H9 (cell line): ENCODE measurements at regions not wholly inside any gene's neighbourhood (a gene's known extent, or its start where the extent isn't known, plus 50 kb on each side); places are given as distances from the start of the nearest gene placed in this dataset.

Experiments used
- DNase-seq: peaks from one replicate; pipeline ENCODE4 v3.0.0-alpha.2; 2017
- H2AFZ ChIP-seq: one replicate; pipeline ENCODE4 v1.6.1; 2013; ENCODE audit warnings: mild to moderate bottlenecking, low read length, control low read depth, moderate library complexity
- H2AK5ac ChIP-seq: 2 replicates; pipeline ENCODE4 v1.6.1; 2013; ENCODE audit warnings: low read length, control low read depth, mixed read lengths; ENCODE audit not compliant: insufficient read length
- H2BK120ac ChIP-seq: one replicate; pipeline ENCODE4 v1.6.1; 2013; ENCODE audit warnings: low read depth, mild to moderate bottlenecking, low read length, control low read depth, inconsistent platforms; ENCODE audit not compliant: poor library complexity, severe bottlenecking
- H2BK12ac ChIP-seq: 2 replicates; pipeline ENCODE4 v1.6.1; 2013; ENCODE audit warnings: low read length, control low read depth, mixed read lengths, low read depth; ENCODE audit not compliant: insufficient read length
- H2BK15ac ChIP-seq: 2 replicates; pipeline ENCODE4 v1.6.1; 2013; ENCODE audit warnings: low read depth, low read length, control low read depth
- H2BK20ac ChIP-seq: one replicate; pipeline ENCODE4 v1.6.1; 2013; ENCODE audit warnings: low read depth, mild to moderate bottlenecking, low read length, control low read depth, inconsistent platforms; ENCODE audit not compliant: poor library complexity, severe bottlenecking
- H2BK5ac ChIP-seq: 2 replicates; pipeline ENCODE4 v1.6.1; 2013; ENCODE audit warnings: low read length, control low read depth, mixed read lengths; ENCODE audit not compliant: insufficient read length
- H3K14ac ChIP-seq: 2 replicates; pipeline ENCODE4 v1.6.1; 2013; ENCODE audit warnings: low read length, control low read depth; ENCODE audit not compliant: insufficient read depth
- H3K18ac ChIP-seq: 2 replicates; pipeline ENCODE4 v1.6.1; 2013; ENCODE audit warnings: low read depth, mild to moderate bottlenecking, mixed read lengths, low read length, control low read depth; ENCODE audit not compliant: insufficient read length
- H3K23ac ChIP-seq: 2 replicates; pipeline ENCODE4 v1.6.1; 2013; ENCODE audit warnings: low read length, control low read depth, mixed read lengths, low read depth; ENCODE audit not compliant: insufficient read length
- H3K23me2 ChIP-seq: 2 replicates; pipeline ENCODE4 v1.6.1; 2013; ENCODE audit warnings: low read depth, mild to moderate bottlenecking, mixed read lengths, low read length, control low read depth; ENCODE audit not compliant: insufficient read length, poor library complexity, severe bottlenecking
- H3K27ac ChIP-seq: 2 replicates; pipeline ENCODE4 v1.5.1; 2013; ENCODE audit warnings: low read length, control low read depth, mixed read lengths, low read depth; ENCODE audit not compliant: insufficient read length
- H3K27me3 ChIP-seq: 2 replicates; pipeline ENCODE4 v1.6.1; 2013; ENCODE audit warnings: low read length, control low read depth, inconsistent platforms; ENCODE audit not compliant: insufficient read depth
- H3K4ac ChIP-seq: 2 replicates; pipeline ENCODE4 v1.6.1; 2013; ENCODE audit warnings: low read depth, mild to moderate bottlenecking, control low read depth, inconsistent platforms, low read length, moderate library complexity
- H3K4me1 ChIP-seq: 2 replicates; pipeline ENCODE4 v1.6.1; 2013; ENCODE audit warnings: low read length, control low read depth, inconsistent platforms; ENCODE audit not compliant: insufficient read depth
- H3K4me2 ChIP-seq: 2 replicates; pipeline ENCODE4 v1.6.1; 2013; ENCODE audit warnings: low read length, control low read depth, mixed read lengths; ENCODE audit not compliant: insufficient read length, insufficient read depth
- H3K56ac ChIP-seq: 2 replicates; pipeline ENCODE4 v1.6.1; 2013; ENCODE audit warnings: low read depth, mild to moderate bottlenecking, mixed read lengths, low read length, control low read depth; ENCODE audit not compliant: insufficient read length
- H3K79me1 ChIP-seq: 2 replicates; pipeline ENCODE4 v1.6.1; 2013; ENCODE audit warnings: low read depth, mild to moderate bottlenecking, moderate library complexity, low read length, control low read depth, inconsistent platforms; ENCODE audit not compliant: insufficient read depth, poor library complexity, severe bottlenecking
- H3K79me2 ChIP-seq: 2 replicates; pipeline ENCODE4 v1.6.1; 2013; ENCODE audit warnings: low read length, control low read depth, inconsistent platforms; ENCODE audit not compliant: insufficient read depth
- H3K9ac ChIP-seq: 2 replicates; pipeline ENCODE4 v1.6.1; 2013; ENCODE audit warnings: low read length, control low read depth, mixed read lengths; ENCODE audit not compliant: insufficient read length; ENCODE audit errors: extremely low read depth
- H3K9me3 ChIP-seq: one replicate; pipeline ENCODE4 v1.6.1; 2013; ENCODE audit warnings: low read depth, low read length, inconsistent platforms; ENCODE audit not compliant: control insufficient read depth
- H3T11ph ChIP-seq: one replicate; pipeline ENCODE4 v1.6.1; 2013; ENCODE audit warnings: mild to moderate bottlenecking, low read length, control low read depth, inconsistent platforms
- H4K20me1 ChIP-seq: one replicate; pipeline ENCODE4 v1.6.1; 2013; ENCODE audit not compliant: control insufficient read depth, insufficient read length, insufficient read depth
- H4K5ac ChIP-seq: 2 replicates; pipeline ENCODE4 v1.6.1; 2013; ENCODE audit warnings: low read depth, mild to moderate bottlenecking, mixed read lengths, low read length, control low read depth; ENCODE audit not compliant: insufficient read length
- H4K8ac ChIP-seq: replicated peaks from 2 replicates; pipeline ENCODE4 v1.6.1; 2013; ENCODE audit warnings: low read length, control low read depth, mixed read lengths, low read depth; ENCODE audit not compliant: insufficient read length
- H4K91ac ChIP-seq: 2 replicates; pipeline ENCODE4 v1.6.1; 2013; ENCODE audit warnings: low read depth, mild to moderate bottlenecking, moderate library complexity, mixed read lengths, low read length, control low read depth; ENCODE audit not compliant: insufficient read length
- H3K27ac Mint-ChIP-seq, 3 experiments: 2 replicates in 2 of 3; 3 replicates in 1 of 3; pipeline ENCODE4 v1.8.0; 2020 to 2021; ENCODE audit warnings: mixed read lengths in 3 of 3, mild to moderate bottlenecking in 1 of 3, moderate library complexity in 1 of 3
- H3K27me3 Mint-ChIP-seq: 2 replicates; pipeline ENCODE4 v1.8.0; 2021; ENCODE audit warnings: low read depth, mild to moderate bottlenecking, moderate library complexity, mixed read lengths
- H3K36me3 Mint-ChIP-seq, 3 experiments: 2 replicates in 2 of 3; 3 replicates in 1 of 3; pipeline ENCODE4 v1.8.0; 2020 to 2021; ENCODE audit warnings: low read depth in 3 of 3, mixed read lengths in 3 of 3; ENCODE audit not compliant: insufficient read depth in 1 of 3
- H3K4me1 Mint-ChIP-seq, 2 experiments: 2 replicates each; pipeline ENCODE4 v1.8.0; 2020; ENCODE audit warnings: mixed read lengths in 2 of 2
- H3K4me3 Mint-ChIP-seq, 2 experiments: 2 replicates in 1 of 2; 3 replicates in 1 of 2; pipeline ENCODE4 v1.8.0; 2020 to 2021; ENCODE audit warnings: mild to moderate bottlenecking in 2 of 2, mixed read lengths in 2 of 2, moderate library complexity in 1 of 2
- H3K9me3 Mint-ChIP-seq, 2 experiments: 2 replicates in 1 of 2; 3 replicates in 1 of 2; pipeline ENCODE4 v1.8.0; 2020; ENCODE audit warnings: mild to moderate bottlenecking in 2 of 2, mixed read lengths in 2 of 2, moderate library complexity in 1 of 2
- WGBS: extraction: QIAGEN DNeasy Blood & Tissue Kit; methylation state at CpG from one replicate; pipeline ENCODE4 v1.1.7; 2013; ENCODE audit warnings: missing lambda C conversion rate, low lambda C conversion rate, mixed read lengths; ENCODE audit not compliant: insufficient read length; ENCODE audit errors: extremely low coverage; 5-methylcytosine and 5-hydroxymethylcytosine counted together
- TF ChIP-seq, protein P1 (sequence below): fragments of 200-600 bp; sonication (generic); conservative IDR thresholded peaks from 3 replicates; pipeline ENCODE4 v1.8.0; 2021; ENCODE audit warnings: antibody characterized with exemption, mild to moderate bottlenecking

DNA sequence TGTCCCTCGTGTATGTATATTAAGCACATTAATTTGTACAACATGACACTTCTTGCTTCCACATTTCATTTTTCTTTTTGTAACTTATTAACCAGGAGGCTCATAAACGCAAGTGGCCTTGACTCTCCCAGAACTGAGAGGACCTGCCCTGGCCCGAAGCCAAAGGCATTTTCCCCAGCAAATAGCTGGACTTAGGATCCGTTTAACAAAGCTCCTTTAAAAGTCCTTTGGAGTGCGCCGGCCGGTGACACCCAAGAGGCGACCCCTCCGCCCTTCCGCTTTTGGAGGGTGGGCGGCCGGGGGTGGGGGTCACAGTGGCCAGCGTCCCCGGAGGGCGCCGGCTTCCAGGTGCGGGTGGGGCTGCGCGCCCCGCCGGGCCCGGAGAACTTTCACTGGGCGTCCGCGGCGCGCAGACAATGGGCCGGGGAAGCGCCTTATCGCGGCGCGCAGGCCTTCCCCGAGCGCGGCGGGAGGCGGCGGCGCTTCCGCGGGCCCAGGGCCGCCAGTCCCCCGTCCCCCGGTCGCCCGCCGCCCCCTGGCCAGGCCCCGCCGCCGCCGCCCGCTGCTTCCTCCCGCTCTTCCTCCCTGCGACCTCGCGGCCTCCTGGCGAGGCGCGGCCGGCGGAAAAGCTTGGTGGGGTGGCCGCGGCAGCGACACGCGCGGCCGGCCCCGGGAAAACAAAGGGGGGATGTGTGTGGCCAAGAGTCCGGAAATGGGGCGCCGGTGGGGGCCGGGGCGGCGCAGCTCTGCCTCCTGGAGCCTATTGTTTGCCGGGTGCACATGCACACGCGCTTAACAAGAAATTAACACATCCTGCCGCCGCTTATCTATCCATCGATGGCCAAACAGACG lies 613.4 kb downstream of the MCTP2 start:
- H2AFZ ChIP-seq = no peak overlapping the region
- no peak overlapping the region for H3K23ac ChIP-seq
- WGBS = no CpG with 5 or more reads among the region's 83 CpGs
- no peaks in the 10 kb centered on the region for H3K79me1 ChIP-seq
- H3K4ac ChIP-seq = no peak overlapping the region
- no peaks in the 10 kb centered on the region for H3K79me2 ChIP-seq
- H3K36me3 Mint-ChIP-seq = peaks cover 9 to 24% (median 15%) of the 10 kb centered on the region in 3 experiments; a peak in 6 of 7 replicates
- peak; percentile 60 for DNase-seq
- H3K27me3 ChIP-seq = no peaks in the 10 kb centered on the region
- no peaks in the 10 kb centered on the region for H4K20me1 ChIP-seq
- peak overlapping the region; percentile 77; the same call in 1 of the 2 replicates for H3K14ac ChIP-seq
- H2BK120ac ChIP-seq = no peak overlapping the region
- peaks cover 17% of the 10 kb centered on the region for H3K27me3 Mint-ChIP-seq
- H4K8ac ChIP-seq = no peak overlapping the region
- peaks cover 20 to 26% of the 10 kb centered on the region in 2 experiments for H3K9me3 Mint-ChIP-seq
- H2BK12ac ChIP-seq = no peak overlapping the region
- no peak overlapping the region for H3K18ac ChIP-seq
- peaks cover 12 to 16% of the 10 kb centered on the region in 2 experiments for H3K4me1 Mint-ChIP-seq
- no peaks in the 10 kb centered on the region for H3K9me3 ChIP-seq
- peak overlapping the region; percentile 43 for H3K9ac ChIP-seq
- peak overlapping the region; percentile 64 to 70 for H3K4me3 Mint-ChIP-seq
- no peak overlapping the region for H2BK5ac ChIP-seq
- H4K91ac ChIP-seq = no peak overlapping the region
- H3K23me2 ChIP-seq = no peaks in the 10 kb centered on the region
- no peaks in the 10 kb centered on the region for H3K4me1 ChIP-seq
- TF ChIP-seq, protein P1, sequence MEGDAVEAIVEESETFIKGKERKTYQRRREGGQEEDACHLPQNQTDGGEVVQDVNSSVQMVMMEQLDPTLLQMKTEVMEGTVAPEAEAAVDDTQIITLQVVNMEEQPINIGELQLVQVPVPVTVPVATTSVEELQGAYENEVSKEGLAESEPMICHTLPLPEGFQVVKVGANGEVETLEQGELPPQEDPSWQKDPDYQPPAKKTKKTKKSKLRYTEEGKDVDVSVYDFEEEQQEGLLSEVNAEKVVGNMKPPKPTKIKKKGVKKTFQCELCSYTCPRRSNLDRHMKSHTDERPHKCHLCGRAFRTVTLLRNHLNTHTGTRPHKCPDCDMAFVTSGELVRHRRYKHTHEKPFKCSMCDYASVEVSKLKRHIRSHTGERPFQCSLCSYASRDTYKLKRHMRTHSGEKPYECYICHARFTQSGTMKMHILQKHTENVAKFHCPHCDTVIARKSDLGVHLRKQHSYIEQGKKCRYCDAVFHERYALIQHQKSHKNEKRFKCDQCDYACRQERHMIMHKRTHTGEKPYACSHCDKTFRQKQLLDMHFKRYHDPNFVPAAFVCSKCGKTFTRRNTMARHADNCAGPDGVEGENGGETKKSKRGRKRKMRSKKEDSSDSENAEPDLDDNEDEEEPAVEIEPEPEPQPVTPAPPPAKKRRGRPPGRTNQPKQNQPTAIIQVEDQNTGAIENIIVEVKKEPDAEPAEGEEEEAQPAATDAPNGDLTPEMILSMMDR = no peak
- no peak overlapping the region for H3K4me2 ChIP-seq
- H2BK15ac ChIP-seq = no peak overlapping the region
- no peak overlapping the region for H3K27ac ChIP-seq
- no peak overlapping the region for H2BK20ac ChIP-seq
- H2AK5ac ChIP-seq = no peak overlapping the region
- H3K56ac ChIP-seq = no peak overlapping the region
- no peak overlapping the region for H3T11ph ChIP-seq
- no peak overlapping the region for H4K5ac ChIP-seq
- H3K27ac Mint-ChIP-seq = peak overlapping the region in 1 of 3 experiments; percentile 81; a peak in 1 of 7 replicates
